Head of caudate nucleus (tissue), 42 donors: ENCODE measurements at regions not wholly inside any gene's neighbourhood (a gene's known extent, or its start where the extent isn't known, plus 50 kb on each side); places are given as distances from the start of the nearest gene placed in this dataset.
A peak's percentile ranks its signal among the peaks of the same experiment; 100 is the strongest.
"Not testable (repeated sequence)": the region's sequence is repeated elsewhere in the genome, so short reads cannot be mapped to it uniquely, and the experiment has no call there.

ENCODE experiments used
- DNase-seq, 42 donors: peaks; one replicate each; pipeline versions ENCODE4 v3.0.0 to v3.0.0-alpha.2; 2020 to 2021; ENCODE audit warnings: mixed read lengths in 7 of 42
- intact Hi-C: fragments of 100-400 bp; cut with DNase I; formaldehyde crosslinking; loops from one replicate; pipeline ENCODE4 v1.15.0; 2022

GRCh38 chr6:11961923-11962322 lies 50.2 kb upstream of the HIVEP1 start:
- intact Hi-C loops: no loop called here
- no peak for DNase-seq

- DNase-seq: no peak
- intact Hi-C loops: no loop called here
Measured at GRCh38 chr6:11960909-11961779, 51.0 kb upstream of the HIVEP1 start.

- intact Hi-C loops: no loop called here
Measured at GRCh38 chr6:11956781-11957180, 55.3 kb upstream of the HIVEP1 start.

GRCh38 chr6:11953641-11954040 lies 58.5 kb upstream of the HIVEP1 start:
- no peak for DNase-seq
- intact Hi-C loops: no loop called here

More at GRCh38 chr6:11956781-11957180, 55.3 kb upstream of the HIVEP1 start:
- no peak for DNase-seq

- no peak for DNase-seq
- intact Hi-C loops: no loop called here
Measured at GRCh38 chr6:11952316-11952715, 59.8 kb upstream of the HIVEP1 start.

- intact Hi-C loops: no loop called here
- DNase-seq: no peak
Measured at GRCh38 chr6:11951868-11952267, 60.2 kb upstream of the HIVEP1 start.

GRCh38 chr6:11950109-11950508 lies 62.0 kb upstream of the HIVEP1 start:
- DNase-seq: no peak
- intact Hi-C loops: no loop called here

- DNase-seq: no peak
- intact Hi-C loops: no loop called here
Measured at GRCh38 chr6:11947575-11947974, 64.5 kb upstream of the HIVEP1 start.

GRCh38 chr6:11947063-11947462 lies 65.0 kb upstream of the HIVEP1 start:
- intact Hi-C loops: no loop called here

GRCh38 chr6:11944111-11944510 lies 68.0 kb upstream of the HIVEP1 start:
- intact Hi-C loops: no loop called here
- no peak for DNase-seq

More at GRCh38 chr6:11947063-11947462, 65.0 kb upstream of the HIVEP1 start:
- DNase-seq: no peak

GRCh38 chr6:11943060-11943459 lies 69.1 kb upstream of the HIVEP1 start:
- intact Hi-C loops: no loop called here

GRCh38 chr6:11942185-11942864 lies 69.8 kb upstream of the HIVEP1 start:
- DNase-seq: no peak
- intact Hi-C loops: no loop called here

More at GRCh38 chr6:11943060-11943459, 69.1 kb upstream of the HIVEP1 start:
- DNase-seq: no peak

GRCh38 chr6:11940532-11941166 lies 71.5 kb upstream of the HIVEP1 start:
- DNase-seq, intact Hi-C loops: not testable (repeated sequence)

- intact Hi-C loops: no loop called here
- DNase-seq: peak in 3 of 42 donors; percentile 10 to 17 (median 11)
Measured at GRCh38 chr6:11938285-11938890, 73.7 kb upstream of the HIVEP1 start.

- no peak for DNase-seq
- intact Hi-C loops: no loop called here
Measured at GRCh38 chr6:11934638-11935037, 77.5 kb upstream of the HIVEP1 start.

- intact Hi-C loops, DNase-seq: not testable (repeated sequence)
Measured at GRCh38 chr6:11932892-11933291, 79.2 kb upstream of the HIVEP1 start.

GRCh38 chr6:11931296-11932035 lies 80.6 kb upstream of the HIVEP1 start:
- intact Hi-C loops: no loop called here
- DNase-seq: no peak

GRCh38 chr6:11930834-11931233 lies 81.3 kb upstream of the HIVEP1 start:
- intact Hi-C loops, DNase-seq: not testable (repeated sequence)

GRCh38 chr6:11930240-11930639 lies 81.9 kb upstream of the HIVEP1 start:
- no peak for DNase-seq
- intact Hi-C loops: no loop called here
